IMR-90 (cell line): ENCODE measurements at regions not wholly inside any gene's neighbourhood (a gene's known extent, or its start where the extent isn't known, plus 50 kb on each side); places are given as distances from the start of the nearest gene placed in this dataset.

Source experiments
- ATAC-seq: fragments of 200-7000 bp; cut with Tn5 transposase; 2 replicates; pipeline ENCODE4 v1.9.1; 2020; ENCODE audit warnings: low read depth, mild to moderate bottlenecking, moderate library complexity
- BruUV-seq: library from RNA; stranded (reverse); fragments of 400-500 nt; replicated peaks from 2 replicates; lab custom pipeline; 2021; lab: Mats Ljungman, UMichigan
- CTCF ChIA-PET: fragments of 300-600 bp; formaldehyde crosslinking; extraction: SDS; loops from one replicate; lab custom pipeline; 2021; ENCODE audit warnings: antibody characterized with exemption; lab: Yijun Ruan, JAX
- POLR2A ChIA-PET: fragments of 300-600 bp; sonication (Branson Sonifier 250); formaldehyde crosslinking; loops from one replicate; lab custom pipeline; 2022; ENCODE audit warnings: antibody characterized with exemption; ENCODE audit not compliant: unreplicated experiment; lab: Charles Lee
- DNase-seq: peaks from one replicate; pipeline ENCODE4 v3.0.0; 2013
- H2AFZ ChIP-seq: replicated peaks from 2 replicates; pipeline ENCODE3; 2013; ENCODE audit warnings: low read length, mild to moderate bottlenecking; ENCODE audit not compliant: poor library complexity
- H2AK5ac ChIP-seq: 2 replicates; pipeline ENCODE4 v1.6.1; 2013; ENCODE audit warnings: low read depth, low read length, inconsistent platforms
- H2AK9ac ChIP-seq: replicated peaks from 2 replicates; pipeline ENCODE3; 2013; ENCODE audit warnings: mild to moderate bottlenecking, low read depth, low read length, moderate library complexity; ENCODE audit not compliant: poor library complexity
- H2BK120ac ChIP-seq: 2 replicates; pipeline ENCODE4 v1.6.1; 2013; ENCODE audit warnings: low read depth, low read length, inconsistent platforms
- H2BK15ac ChIP-seq: 3 replicates; pipeline ENCODE4 v1.6.1; 2013; ENCODE audit warnings: low read depth, low read length, inconsistent platforms
- H2BK20ac ChIP-seq: 2 replicates; pipeline ENCODE4 v1.6.1; 2013; ENCODE audit warnings: low read depth, mild to moderate bottlenecking, inconsistent platforms, low read length, moderate library complexity
- H2BK5ac ChIP-seq: 2 replicates; pipeline ENCODE4 v1.6.1; 2013; ENCODE audit warnings: mild to moderate bottlenecking, low read depth, low read length, inconsistent platforms; ENCODE audit not compliant: poor library complexity, severe bottlenecking
- H3K14ac ChIP-seq: replicated peaks from 2 replicates; pipeline ENCODE4 v1.6.1; 2013; ENCODE audit warnings: low read depth, low read length, inconsistent platforms
- H3K18ac ChIP-seq: 2 replicates; pipeline ENCODE4 v1.6.1; 2013; ENCODE audit warnings: low read depth, low read length, control low read depth
- H3K23ac ChIP-seq: 2 replicates; pipeline ENCODE4 v1.6.1; 2013; ENCODE audit warnings: low read depth, low read length, inconsistent platforms
- H3K27ac ChIP-seq: 2 replicates; pipeline ENCODE4 v1.5.1; 2013; ENCODE audit warnings: mild to moderate bottlenecking, control low read depth, low read length; ENCODE audit not compliant: insufficient read depth
- H3K27me3 ChIP-seq: 2 replicates; pipeline ENCODE4 v1.6.1; 2013; ENCODE audit warnings: low read length; ENCODE audit not compliant: control insufficient read depth, insufficient read depth
- H3K36me3 ChIP-seq: 2 replicates; pipeline ENCODE4 v1.6.1; 2013; ENCODE audit warnings: low read length, mixed read lengths; ENCODE audit not compliant: control insufficient read depth, insufficient read depth
- H3K4ac ChIP-seq: 2 replicates; pipeline ENCODE4 v1.6.1; 2013; ENCODE audit warnings: low read depth, low read length, inconsistent platforms
- H3K4me1 ChIP-seq: 2 replicates; pipeline ENCODE4 v1.6.1; 2013; ENCODE audit warnings: low read length, mixed read lengths; ENCODE audit not compliant: control insufficient read depth, insufficient read depth
- H3K4me2 ChIP-seq: 2 replicates; pipeline ENCODE4 v1.6.1; 2013; ENCODE audit warnings: low read depth, mild to moderate bottlenecking, control low read depth, low read length, moderate library complexity
- H3K4me3 ChIP-seq: 2 replicates; pipeline ENCODE4 v1.5.1; 2013; ENCODE audit warnings: low read depth, mild to moderate bottlenecking, control low read depth, low read length, moderate library complexity; ENCODE audit not compliant: insufficient read depth
- H3K56ac ChIP-seq: 2 replicates; pipeline ENCODE4 v1.6.1; 2013; ENCODE audit warnings: low read length, inconsistent platforms; ENCODE audit not compliant: insufficient read depth; ENCODE audit errors: extremely low read depth
- H3K79me1 ChIP-seq, 2 experiments: 2 replicates each; pipeline ENCODE4 v1.6.1; 2013; ENCODE audit warnings: low read length in 2 of 2, inconsistent platforms in 1 of 2, low read depth in 1 of 2
- H3K9ac ChIP-seq: 2 replicates; pipeline ENCODE4 v1.6.1; 2013; ENCODE audit warnings: low read depth, low read length, control low read depth
- H3K9me1 ChIP-seq: 2 replicates; pipeline ENCODE4 v1.6.1; 2013; ENCODE audit warnings: low read length, inconsistent platforms; ENCODE audit not compliant: insufficient read depth
- H3K9me3 ChIP-seq: 2 replicates; pipeline ENCODE4 v1.6.1; 2013; ENCODE audit warnings: low read length; ENCODE audit not compliant: control insufficient read depth, insufficient read depth
- H4K20me1 ChIP-seq: 2 replicates; pipeline ENCODE4 v1.6.1; 2013; ENCODE audit warnings: low read length, inconsistent platforms; ENCODE audit not compliant: insufficient read depth
- H4K5ac ChIP-seq: 2 replicates; pipeline ENCODE4 v1.6.1; 2013; ENCODE audit warnings: mild to moderate bottlenecking, low read depth, low read length, control low read depth
- H4K8ac ChIP-seq, 2 experiments: 2 replicates each; pipeline ENCODE4 v1.6.1; 2013; ENCODE audit warnings: low read depth in 2 of 2, low read length in 2 of 2, control low read depth in 1 of 2, inconsistent platforms in 1 of 2
- H4K91ac ChIP-seq: 2 replicates; pipeline ENCODE4 v1.6.1; 2013; ENCODE audit warnings: low read depth, low read length, inconsistent platforms; ENCODE audit not compliant: insufficient read depth
- FOS ChIP-seq: fragments of 150-350 bp; IDR thresholded peaks from 2 replicates; pipeline ENCODE4 v1.6.1; 2016; ENCODE audit warnings: low read depth, low read length
- MAFK ChIP-seq: IDR thresholded peaks from 2 replicates; pipeline ENCODE4 v1.6.1; 2012; ENCODE audit warnings: low read depth, low read length, improper control_type of control experiment
- RAD21 ChIP-seq: IDR thresholded peaks from 2 replicates; pipeline ENCODE4 v1.6.1; 2012; ENCODE audit warnings: low read length, improper control_type of control experiment
- RCOR1 ChIP-seq: IDR thresholded peaks from 2 replicates; pipeline ENCODE4 v1.6.1; 2012; ENCODE audit warnings: mild to moderate bottlenecking, low read length, improper control_type of control experiment; ENCODE audit not compliant: insufficient replicate concordance
- SMC3 ChIP-seq: fragments of 150-350 bp; IDR thresholded peaks from 2 replicates; pipeline ENCODE4 v1.6.1; 2016; ENCODE audit warnings: low read depth, mild to moderate bottlenecking, antibody characterized with exemption, low read length, moderate library complexity
- WGBS, 2 experiments: methylation state at CpG; one replicate each; pipeline versions ENCODE4 v1.1.5 to v1.1.7; 2013; ENCODE audit warnings: missing lambda C conversion rate in 2 of 2; ENCODE audit not compliant: insufficient read length in 1 of 2; ENCODE audit errors: extremely low coverage in 2 of 2; 5-methylcytosine and 5-hydroxymethylcytosine counted together
- dilution Hi-C: fragments of 300-500 bp; cut with HindIII; formaldehyde crosslinking; loops from one replicate; pipeline ENCODE4 v1.14.3; 2018; ENCODE audit warnings: low sequenced_read_pairs; ENCODE audit not compliant: unreplicated experiment
- in situ Hi-C: fragments of 300-500 bp; cut with MboI; formaldehyde crosslinking; loops from 3 replicates; pipeline ENCODE4 v1.14.3; 2019; ENCODE audit warnings: low sequenced_read_pairs, inconsistent platforms, mixed read lengths
- intact Hi-C: fragments of 100-400 bp; cut with micrococcal nuclease; formaldehyde crosslinking; loops from 2 replicates; pipeline ENCODE4 v1.10.0; 2022
- TF ChIP-seq, protein P1 (sequence below): fragments of 150-350 bp; IDR thresholded peaks from 2 replicates; pipeline ENCODE4 v1.6.1; 2016; ENCODE audit warnings: low read depth, mild to moderate bottlenecking, low read length, moderate library complexity, borderline replicate concordance
- TF ChIP-seq, protein P2 (sequence below): fragments of 150-350 bp; IDR thresholded peaks from 2 replicates; pipeline ENCODE4 v1.6.1; 2017; ENCODE audit warnings: mild to moderate bottlenecking, antibody characterized with exemption, low read length, low read depth
- TF ChIP-seq, protein P3 (sequence below): conservative IDR thresholded peaks from 2 replicates; pipeline ENCODE4 v1.5.1; 2012; ENCODE audit warnings: mild to moderate bottlenecking, low read depth, low read length, improper control_type of control experiment

DNA sequence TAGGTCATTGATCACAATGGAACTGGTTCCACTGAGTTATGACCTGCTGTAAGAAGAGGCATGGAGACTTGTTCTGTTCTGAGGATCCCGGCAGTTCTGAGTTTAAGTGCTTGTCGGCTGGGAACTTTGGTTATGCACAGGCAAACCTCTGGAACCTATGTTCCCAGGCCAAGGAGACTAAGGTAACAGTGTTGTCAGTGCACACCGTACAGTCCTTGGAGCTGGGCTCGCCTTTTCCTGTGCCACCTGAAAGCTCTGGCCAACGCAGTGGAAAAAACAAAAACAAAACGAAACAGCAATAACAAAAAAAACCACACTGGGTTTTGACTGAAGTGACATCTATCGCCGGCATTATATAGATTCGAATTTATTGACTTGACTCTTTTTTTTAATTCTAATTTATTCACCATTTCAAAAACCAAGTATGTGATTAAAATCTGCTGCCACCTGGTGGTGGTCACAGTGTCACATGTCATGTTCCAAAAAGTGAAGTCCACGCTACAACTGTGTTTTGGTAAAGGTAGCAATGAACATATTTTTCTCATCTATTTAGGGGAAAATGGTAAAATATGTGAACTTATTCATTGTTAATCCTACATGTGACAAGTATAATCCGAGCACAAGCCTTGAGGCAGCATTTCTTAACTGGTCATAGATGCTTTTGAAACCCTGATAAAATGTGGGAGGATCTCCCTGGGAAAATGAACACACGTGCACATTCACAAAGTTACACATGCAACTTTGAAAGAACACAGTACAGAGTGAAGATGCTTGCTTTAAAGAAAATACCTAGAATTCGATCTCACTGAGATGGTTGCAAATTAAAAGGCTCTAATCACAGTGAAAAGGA is 113.8 kb upstream of the PPP2R2D start:
- no peak overlapping the region for H2AK9ac ChIP-seq
- no peak overlapping the region for H3K9ac ChIP-seq
- H3K4me2 ChIP-seq: no peak overlapping the region
- no peak overlapping the region for H4K5ac ChIP-seq
- no peaks in the 10 kb centered on the region for H3K27me3 ChIP-seq
- H4K20me1 ChIP-seq: no peaks in the 10 kb centered on the region
- H2BK5ac ChIP-seq: no peak overlapping the region
- intact Hi-C loops (loop anchor here (1.0 to 5.0 kb wide), 2 partner anchors 1580 to 1597 kb away; no protein-coding TSS in a partner anchor), dilution Hi-C loops (no loop called here), in situ Hi-C loops (no loop called here)
- no peaks in the 10 kb centered on the region for H3K9me1 ChIP-seq
- H3K4me1 ChIP-seq: no peaks in the 10 kb centered on the region
- H3K14ac ChIP-seq: no peak overlapping the region
- whole genome bisulfite sequencing, 2 experiments: 80% methylated on average over 1 of the region's 13 CpGs; no CpG with 5 or more reads in 1 of the 2 experiments
- H3K18ac ChIP-seq: no peak overlapping the region
- no peaks in the 10 kb centered on the region for H3K36me3 ChIP-seq
- no peak overlapping the region for H2AFZ ChIP-seq
- no peak overlapping the region for H2BK15ac ChIP-seq
- no peaks in the 10 kb centered on the region for H3K79me1 ChIP-seq
- H3K23ac ChIP-seq: no peak overlapping the region
- no TSS peak for BruUV-seq
- CTCF ChIA-PET: no interaction called here
- no peak overlapping the region for H3K4me3 ChIP-seq
- H2BK20ac ChIP-seq: no peak overlapping the region
- TF ChIP-seq, protein P1, sequence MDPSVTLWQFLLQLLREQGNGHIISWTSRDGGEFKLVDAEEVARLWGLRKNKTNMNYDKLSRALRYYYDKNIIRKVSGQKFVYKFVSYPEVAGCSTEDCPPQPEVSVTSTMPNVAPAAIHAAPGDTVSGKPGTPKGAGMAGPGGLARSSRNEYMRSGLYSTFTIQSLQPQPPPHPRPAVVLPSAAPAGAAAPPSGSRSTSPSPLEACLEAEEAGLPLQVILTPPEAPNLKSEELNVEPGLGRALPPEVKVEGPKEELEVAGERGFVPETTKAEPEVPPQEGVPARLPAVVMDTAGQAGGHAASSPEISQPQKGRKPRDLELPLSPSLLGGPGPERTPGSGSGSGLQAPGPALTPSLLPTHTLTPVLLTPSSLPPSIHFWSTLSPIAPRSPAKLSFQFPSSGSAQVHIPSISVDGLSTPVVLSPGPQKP: no peak
- TF ChIP-seq, protein P2, sequence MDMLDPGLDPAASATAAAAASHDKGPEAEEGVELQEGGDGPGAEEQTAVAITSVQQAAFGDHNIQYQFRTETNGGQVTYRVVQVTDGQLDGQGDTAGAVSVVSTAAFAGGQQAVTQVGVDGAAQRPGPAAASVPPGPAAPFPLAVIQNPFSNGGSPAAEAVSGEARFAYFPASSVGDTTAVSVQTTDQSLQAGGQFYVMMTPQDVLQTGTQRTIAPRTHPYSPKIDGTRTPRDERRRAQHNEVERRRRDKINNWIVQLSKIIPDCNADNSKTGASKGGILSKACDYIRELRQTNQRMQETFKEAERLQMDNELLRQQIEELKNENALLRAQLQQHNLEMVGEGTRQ: no peak; the same call in 1 of the 2 replicates
- TF ChIP-seq RCOR1: no peak
- peak; percentile 31 for TF ChIP-seq SMC3
- TF ChIP-seq, protein P3, sequence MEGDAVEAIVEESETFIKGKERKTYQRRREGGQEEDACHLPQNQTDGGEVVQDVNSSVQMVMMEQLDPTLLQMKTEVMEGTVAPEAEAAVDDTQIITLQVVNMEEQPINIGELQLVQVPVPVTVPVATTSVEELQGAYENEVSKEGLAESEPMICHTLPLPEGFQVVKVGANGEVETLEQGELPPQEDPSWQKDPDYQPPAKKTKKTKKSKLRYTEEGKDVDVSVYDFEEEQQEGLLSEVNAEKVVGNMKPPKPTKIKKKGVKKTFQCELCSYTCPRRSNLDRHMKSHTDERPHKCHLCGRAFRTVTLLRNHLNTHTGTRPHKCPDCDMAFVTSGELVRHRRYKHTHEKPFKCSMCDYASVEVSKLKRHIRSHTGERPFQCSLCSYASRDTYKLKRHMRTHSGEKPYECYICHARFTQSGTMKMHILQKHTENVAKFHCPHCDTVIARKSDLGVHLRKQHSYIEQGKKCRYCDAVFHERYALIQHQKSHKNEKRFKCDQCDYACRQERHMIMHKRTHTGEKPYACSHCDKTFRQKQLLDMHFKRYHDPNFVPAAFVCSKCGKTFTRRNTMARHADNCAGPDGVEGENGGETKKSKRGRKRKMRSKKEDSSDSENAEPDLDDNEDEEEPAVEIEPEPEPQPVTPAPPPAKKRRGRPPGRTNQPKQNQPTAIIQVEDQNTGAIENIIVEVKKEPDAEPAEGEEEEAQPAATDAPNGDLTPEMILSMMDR: peak; percentile 43
- TF ChIP-seq FOS: no peak
- no peak for TF ChIP-seq MAFK
- no peak; the same call in 1 of the 2 replicates for TF ChIP-seq RAD21
- H3K56ac ChIP-seq: no peak overlapping the region
- POLR2A ChIA-PET: no interaction called here
- no peak for ATAC-seq
- DNase-seq: peak; percentile 17
- no peak overlapping the region for H3K27ac ChIP-seq
- H2BK120ac ChIP-seq: no peak overlapping the region
- H3K4ac ChIP-seq: no peak overlapping the region
- no peak overlapping the region for H4K8ac ChIP-seq
- peaks cover 25% of the 10 kb centered on the region for H3K9me3 ChIP-seq
- H2AK5ac ChIP-seq: no peak overlapping the region
- H4K91ac ChIP-seq: no peak overlapping the region
